PC-9 (cell line): ENCODE measurements at regions not wholly inside any gene's neighbourhood (a gene's known extent, or its start where the extent isn't known, plus 50 kb on each side); places are given as distances from the start of the nearest gene placed in this dataset.

ENCODE experiments used
- BruUV-seq: library from RNA; stranded (reverse); fragments of 400-500 nt; replicated peaks from 2 replicates; lab custom pipeline; 2021; lab: Mats Ljungman, UMichigan
- CTCF ChIA-PET: fragments of 300-600 bp; sonication (Branson Sonifier 250); formaldehyde crosslinking; loops from one replicate; lab custom pipeline; 2022; ENCODE audit warnings: antibody characterized with exemption; lab: Charles Lee
- POLR2A ChIA-PET: fragments of 300-600 bp; sonication (Branson Sonifier 250); formaldehyde crosslinking; loops from one replicate; lab custom pipeline; 2022; ENCODE audit warnings: antibody characterized with exemption; ENCODE audit not compliant: unreplicated experiment; lab: Charles Lee
- DNase-seq, 2 experiments: peaks; one replicate each; pipeline versions ENCODE4 v3.0.0 to v3.0.0-alpha.2; 2015 to 2022; ENCODE audit warnings: mixed read lengths in 1 of 2
- H2AFZ ChIP-seq: fragments of 200-600 bp; sonication (generic); 2 replicates; pipeline ENCODE4 v1.8.1; 2017; ENCODE audit warnings: antibody characterized with exemption
- H3F3A ChIP-seq: fragments of 200-600 bp; sonication (generic); 2 replicates; pipeline ENCODE4 v1.8.1; 2017; ENCODE audit warnings: antibody characterized with exemption, mild to moderate bottlenecking, low read depth; ENCODE audit not compliant: insufficient read depth
- H3K27ac ChIP-seq: fragments of 200-600 bp; sonication (generic); 2 replicates; pipeline ENCODE4 v1.6.1; 2016; ENCODE audit warnings: mixed run types
- H3K27me3 ChIP-seq: fragments of 200-600 bp; sonication (generic); 2 replicates; pipeline ENCODE4 v1.6.1; 2016; ENCODE audit warnings: low read depth, mixed run types; ENCODE audit not compliant: insufficient read depth
- H3K36me3 ChIP-seq: fragments of 200-600 bp; sonication (generic); 2 replicates; pipeline ENCODE4 v1.6.1; 2016; ENCODE audit warnings: low read depth, mixed run types
- H3K4me1 ChIP-seq: fragments of 200-600 bp; sonication (generic); replicated peaks from 2 replicates; pipeline ENCODE4 v1.6.1; 2016; ENCODE audit warnings: mixed run types; ENCODE audit not compliant: insufficient read depth
- H3K4me2 ChIP-seq: fragments of 200-600 bp; sonication (generic); 2 replicates; pipeline ENCODE4 v1.6.1; 2017; ENCODE audit warnings: mixed run types
- H3K4me3 ChIP-seq: fragments of 200-600 bp; sonication (generic); 2 replicates; pipeline ENCODE4 v1.6.1; 2016; ENCODE audit warnings: mixed run types
- H3K79me2 ChIP-seq: fragments of 200-600 bp; sonication (generic); 2 replicates; pipeline ENCODE4 v1.6.1; 2017; ENCODE audit warnings: low read depth, mixed run types
- H3K9me2 ChIP-seq: fragments of 200-600 bp; sonication (generic); 2 replicates; pipeline ENCODE4 v1.8.1; 2017; ENCODE audit warnings: mild to moderate bottlenecking; ENCODE audit not compliant: insufficient read depth
- H3K9me3 ChIP-seq: fragments of 200-600 bp; sonication (generic); 2 replicates; pipeline ENCODE4 v1.8.1; 2016; ENCODE audit warnings: low read depth; ENCODE audit not compliant: insufficient read depth
- H4K20me1 ChIP-seq: fragments of 200-600 bp; sonication (generic); 2 replicates; pipeline ENCODE4 v1.8.1; 2017; ENCODE audit not compliant: insufficient read depth
- EZH2 ChIP-seq: fragments of 200-600 bp; sonication (generic); IDR thresholded peaks from 2 replicates; pipeline ENCODE4 v1.8.0; 2017; ENCODE audit warnings: antibody characterized with exemption, low read depth
- intact Hi-C: fragments of 100-400 bp; cut with micrococcal nuclease; formaldehyde crosslinking; loops from one replicate; pipeline ENCODE4 v1.10.0; 2022; ENCODE audit not compliant: unreplicated experiment
- TF ChIP-seq, protein P1 (sequence below): fragments of 200-600 bp; sonication (generic); conservative IDR thresholded peaks from 2 replicates; pipeline ENCODE4 v1.6.1; 2017; ENCODE audit warnings: mixed run types, antibody characterized with exemption, mild to moderate bottlenecking, moderate library complexity

DNA sequence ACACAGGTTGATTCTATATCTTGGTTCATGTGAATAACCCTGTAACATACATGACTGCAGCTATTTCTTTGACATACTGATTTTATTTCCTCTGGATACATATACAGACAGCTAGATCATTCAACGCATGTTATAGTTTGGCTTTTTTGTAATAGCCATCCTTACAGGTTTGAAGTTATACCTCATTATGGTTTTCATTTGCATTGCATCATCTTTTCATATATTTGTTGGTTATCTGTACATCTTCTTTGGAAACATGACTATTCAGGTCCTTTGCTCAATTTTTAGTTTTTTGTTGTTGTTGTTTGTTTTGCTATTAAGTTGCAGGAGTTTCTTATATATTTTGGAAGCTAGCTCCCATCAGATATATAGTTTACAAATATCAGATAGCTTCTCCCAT is 276.2 kb upstream of the NETO1 start:
- ChIA-PET CTCF (no interaction called here), POLR2A (no interaction called here)
- Histone ChIP-seq H3K79me2 (no peaks in the 10 kb centered on the region), H3K36me3 (no peaks in the 10 kb centered on the region), H3K9me3 (peaks cover 6% of the 10 kb centered on the region; the same call in 1 of the 2 replicates), H4K20me1 (no peaks in the 10 kb centered on the region), H3K4me2 (no peak overlapping the region), H3K4me1 (no peaks in the 10 kb centered on the region), H3K9me2 (no peaks in the 10 kb centered on the region), H2AFZ (no peak overlapping the region), H3K4me3 (no peak overlapping the region), H3F3A (0 out of 2 replicates have a peak, but pooled peaks cover 6% of the 10 kb centered on the region), H3K27ac (no peak overlapping the region), H3K27me3 (no peaks in the 10 kb centered on the region)
- DNase-seq = no peak
- intact Hi-C loops = no loop called here
- no TSS peak for BruUV-seq
- TF ChIP-seq EZH2 = no peak
- TF ChIP-seq, protein P1, sequence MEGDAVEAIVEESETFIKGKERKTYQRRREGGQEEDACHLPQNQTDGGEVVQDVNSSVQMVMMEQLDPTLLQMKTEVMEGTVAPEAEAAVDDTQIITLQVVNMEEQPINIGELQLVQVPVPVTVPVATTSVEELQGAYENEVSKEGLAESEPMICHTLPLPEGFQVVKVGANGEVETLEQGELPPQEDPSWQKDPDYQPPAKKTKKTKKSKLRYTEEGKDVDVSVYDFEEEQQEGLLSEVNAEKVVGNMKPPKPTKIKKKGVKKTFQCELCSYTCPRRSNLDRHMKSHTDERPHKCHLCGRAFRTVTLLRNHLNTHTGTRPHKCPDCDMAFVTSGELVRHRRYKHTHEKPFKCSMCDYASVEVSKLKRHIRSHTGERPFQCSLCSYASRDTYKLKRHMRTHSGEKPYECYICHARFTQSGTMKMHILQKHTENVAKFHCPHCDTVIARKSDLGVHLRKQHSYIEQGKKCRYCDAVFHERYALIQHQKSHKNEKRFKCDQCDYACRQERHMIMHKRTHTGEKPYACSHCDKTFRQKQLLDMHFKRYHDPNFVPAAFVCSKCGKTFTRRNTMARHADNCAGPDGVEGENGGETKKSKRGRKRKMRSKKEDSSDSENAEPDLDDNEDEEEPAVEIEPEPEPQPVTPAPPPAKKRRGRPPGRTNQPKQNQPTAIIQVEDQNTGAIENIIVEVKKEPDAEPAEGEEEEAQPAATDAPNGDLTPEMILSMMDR = no peak

DNA sequence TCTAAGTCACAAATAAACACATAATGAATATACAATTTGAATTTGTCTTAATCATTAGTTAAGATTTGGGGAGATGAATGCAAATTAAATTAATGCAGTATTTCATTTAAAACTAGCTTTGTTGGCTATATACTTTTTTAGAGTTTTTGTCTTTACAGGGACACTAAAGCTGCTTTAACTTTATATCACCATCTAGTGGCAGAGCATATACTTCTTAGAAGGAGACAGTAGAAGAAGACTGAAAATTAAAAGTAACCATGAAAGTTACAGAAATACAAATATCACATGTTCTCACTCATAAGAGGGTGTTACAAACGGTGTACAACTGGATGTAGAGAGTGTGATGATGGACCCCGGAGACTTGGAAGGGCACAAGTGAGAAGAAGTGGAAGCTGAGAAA is 268.3 kb upstream of the NETO1 start:
- Histone ChIP-seq H3K4me2 (no peak overlapping the region), H3K79me2 (no peaks in the 10 kb centered on the region), H3K4me3 (no peak overlapping the region), H3F3A (no peaks in the 10 kb centered on the region), H3K27ac (no peak overlapping the region), H2AFZ (no peak overlapping the region), H4K20me1 (no peaks in the 10 kb centered on the region), H3K9me2 (no peaks in the 10 kb centered on the region), H3K9me3 (no peaks in the 10 kb centered on the region), H3K36me3 (no peaks in the 10 kb centered on the region), H3K4me1 (no peaks in the 10 kb centered on the region), H3K27me3 (no peaks in the 10 kb centered on the region)
- no TSS peak for BruUV-seq
- ChIA-PET POLR2A (interaction anchor here (0.6 kb wide), 1 partner anchor 340 kb away, joined by 3 read pairs; no protein-coding TSS in a partner anchor), CTCF (interaction anchor here (0.8 kb wide), 1 partner anchor 373 kb away, joined by 5 read pairs; no protein-coding TSS in a partner anchor)
- intact Hi-C loops = loop anchor here (1.0 to 10.0 kb wide), 3 partner anchors 301 to 435 kb away; no protein-coding TSS in a partner anchor
- DNase-seq = peak in 1 of 2 experiments; percentile 41
- TF ChIP-seq, protein P1 = peak; percentile 75
- TF ChIP-seq EZH2 = no peak

DNA sequence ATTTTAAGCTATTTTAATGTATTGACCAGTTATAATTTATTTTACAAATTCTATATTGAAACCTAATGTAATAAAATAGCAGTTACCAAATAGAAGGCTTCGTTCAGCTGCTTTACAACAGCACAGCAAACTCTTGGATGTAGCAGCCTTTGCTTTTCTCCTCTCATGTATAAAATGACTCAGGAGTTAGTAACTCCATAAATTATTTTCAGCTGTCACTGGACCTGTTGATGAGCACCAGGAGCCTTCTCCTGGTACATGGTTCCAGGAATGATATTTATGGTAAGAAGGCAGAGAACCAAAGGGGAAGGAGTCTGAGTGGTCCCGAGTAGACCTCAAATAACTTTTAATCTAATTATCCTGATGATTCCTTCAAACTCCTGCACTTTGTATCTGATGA is 256.4 kb upstream of the NETO1 start:
- Histone ChIP-seq H3K9me2 (no peaks in the 10 kb centered on the region), H3K4me2 (no peak overlapping the region), H3K27me3 (no peaks in the 10 kb centered on the region), H3K79me2 (no peaks in the 10 kb centered on the region), H4K20me1 (no peaks in the 10 kb centered on the region), H3K27ac (no peak overlapping the region), H2AFZ (no peak overlapping the region), H3K4me1 (no peaks in the 10 kb centered on the region), H3F3A (no peaks in the 10 kb centered on the region), H3K9me3 (no peaks in the 10 kb centered on the region), H3K36me3 (no peaks in the 10 kb centered on the region), H3K4me3 (no peak overlapping the region)
- ChIA-PET POLR2A (no interaction called here), CTCF (no interaction called here)
- intact Hi-C loops = no loop called here
- DNase-seq = no peak
- BruUV-seq = no TSS peak
- TF ChIP-seq, protein P1 = no peak
- TF ChIP-seq EZH2 = no peak
